NCI-H1436 (cell line): ENCODE measurements at regions not wholly inside any gene's neighbourhood (a gene's known extent, or its start where the extent isn't known, plus 50 kb on each side); places are given as distances from the start of the nearest gene placed in this dataset.
"Not testable (repeated sequence)": the region's sequence is repeated elsewhere in the genome, so short reads cannot be mapped to it uniquely, and the experiment has no call there.

ENCODE experiments used
- DNase-seq: peaks from one replicate; lab custom pipeline; 2025; lab: John Stamatoyannopoulos, UW

DNA sequence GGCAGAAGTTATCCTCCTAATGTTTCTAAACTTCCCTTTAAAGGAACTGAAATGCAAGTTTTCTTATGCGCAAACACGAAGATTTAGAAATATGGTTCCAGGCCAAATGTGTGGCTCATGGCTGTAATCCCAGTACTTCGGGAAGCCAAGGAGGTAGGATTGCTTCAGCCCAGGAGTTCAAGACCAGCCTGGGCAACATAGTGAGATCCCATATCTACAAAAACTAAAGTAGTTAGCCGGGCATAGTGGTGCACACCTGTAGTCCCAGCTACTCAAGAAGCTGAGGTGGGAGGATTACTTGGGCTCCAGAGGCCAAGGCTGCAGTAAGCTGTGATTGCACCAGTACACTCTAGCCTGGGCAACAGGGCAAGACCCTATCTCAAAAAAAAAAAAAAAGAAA is 95.8 kb upstream of the SCAF8 start:
- no peak for DNase-seq

DNA sequence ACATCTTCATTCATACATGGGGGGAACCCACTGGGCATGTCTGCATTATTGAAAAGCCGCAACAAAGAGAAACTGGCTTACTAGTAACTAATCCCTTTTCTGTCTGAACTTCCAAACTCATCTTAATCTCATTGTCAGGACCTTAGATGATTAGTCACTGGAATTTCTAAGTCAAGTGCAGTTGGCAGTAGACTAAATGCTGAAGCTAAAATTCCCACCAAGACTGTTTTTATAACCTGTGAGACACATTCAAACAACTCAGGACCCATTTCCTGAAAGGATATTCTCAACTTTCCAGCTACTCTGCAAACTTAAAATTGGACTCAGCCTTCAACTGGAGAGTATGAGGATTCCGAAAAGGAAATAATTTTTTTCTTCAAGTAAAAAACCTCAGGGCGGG is 94.8 kb upstream of the SCAF8 start:
- DNase-seq: no peak

DNA sequence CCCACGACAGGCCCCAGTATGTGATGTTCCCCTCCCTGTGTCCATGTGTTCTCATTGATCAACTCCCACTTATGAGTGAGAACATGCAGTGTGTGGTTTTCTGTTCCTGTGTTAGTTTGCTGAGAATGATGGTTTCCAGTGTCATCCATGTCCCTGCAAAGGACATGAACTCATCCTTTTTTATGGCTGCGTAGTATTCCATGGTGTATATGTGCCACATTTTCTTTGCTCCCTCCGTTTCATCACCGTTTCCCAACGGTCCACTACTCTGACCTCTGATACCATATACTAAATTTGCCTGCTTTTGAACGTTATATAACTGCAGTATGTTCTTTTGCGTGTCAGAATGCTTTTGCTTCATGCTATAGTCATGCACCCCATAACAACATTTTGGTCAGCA is 94.0 kb upstream of the SCAF8 start:
- not testable (repeated sequence) for DNase-seq

DNA sequence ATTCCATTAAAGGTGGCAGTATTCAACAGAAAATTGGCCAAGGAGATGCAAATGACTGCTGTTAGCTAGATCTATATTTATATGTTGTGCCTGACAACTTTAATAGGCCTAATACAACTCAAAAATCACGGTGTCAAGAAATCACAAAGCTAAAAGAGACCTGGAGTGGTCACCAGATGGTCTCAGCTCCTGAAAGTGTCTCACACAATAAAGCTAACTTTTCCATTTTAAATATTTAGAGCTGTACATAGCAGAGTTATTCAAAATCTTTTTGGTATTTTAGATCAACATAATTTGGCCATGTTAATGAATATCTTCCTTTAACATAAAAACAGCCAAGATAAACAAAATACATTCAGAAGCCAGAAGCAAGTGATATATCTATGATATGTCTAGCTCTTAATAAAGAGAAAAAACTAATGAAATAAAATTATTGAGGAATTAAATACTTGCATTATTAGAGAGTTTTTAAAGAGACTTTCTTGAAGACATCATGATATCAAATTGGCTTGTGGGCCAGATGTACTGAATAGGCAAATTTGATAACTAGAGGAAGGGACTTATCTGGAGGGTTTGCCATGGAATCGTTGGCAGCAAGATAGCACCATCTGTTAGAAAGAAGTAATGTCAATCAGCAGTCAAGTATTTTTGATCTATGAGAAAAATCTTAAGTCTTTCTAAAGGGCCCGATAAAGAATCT is 84.9 kb upstream of the SCAF8 start:
- no peak for DNase-seq

DNA sequence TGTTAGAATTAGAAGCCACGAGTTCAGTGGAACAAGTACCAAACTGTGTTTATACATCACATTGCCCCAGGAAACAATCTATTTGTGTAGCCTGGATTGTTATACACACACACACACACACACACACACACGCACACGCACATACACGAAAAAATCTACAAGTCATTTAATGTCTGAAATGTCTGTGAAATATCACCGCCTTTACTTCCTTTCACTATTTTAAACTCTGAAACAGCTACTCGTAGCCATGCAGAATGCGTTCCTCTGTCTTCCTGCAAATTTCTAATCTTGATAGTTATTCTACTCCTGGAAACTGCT is 84.4 kb upstream of the SCAF8 start:
- DNase-seq: no peak

DNA sequence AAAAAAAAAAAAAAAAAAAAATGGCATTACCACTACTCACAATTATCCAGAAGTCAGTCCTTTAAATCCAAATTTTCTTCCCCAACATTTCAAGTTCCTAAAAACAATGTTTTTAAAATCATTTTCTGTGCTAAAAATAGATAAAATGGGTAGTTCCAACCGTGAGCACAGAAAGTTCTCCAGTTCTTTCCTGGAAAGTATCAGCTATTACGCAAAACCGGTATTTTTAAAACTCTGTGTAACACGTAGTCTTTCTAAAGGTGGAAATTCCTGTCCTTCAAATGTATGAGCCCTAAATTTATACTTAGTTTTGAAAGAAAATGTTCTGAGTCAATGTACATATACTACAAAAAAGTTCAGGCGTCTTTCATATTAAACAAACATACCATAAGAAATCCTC is 83.5 kb upstream of the SCAF8 start:
- no peak for DNase-seq

DNA sequence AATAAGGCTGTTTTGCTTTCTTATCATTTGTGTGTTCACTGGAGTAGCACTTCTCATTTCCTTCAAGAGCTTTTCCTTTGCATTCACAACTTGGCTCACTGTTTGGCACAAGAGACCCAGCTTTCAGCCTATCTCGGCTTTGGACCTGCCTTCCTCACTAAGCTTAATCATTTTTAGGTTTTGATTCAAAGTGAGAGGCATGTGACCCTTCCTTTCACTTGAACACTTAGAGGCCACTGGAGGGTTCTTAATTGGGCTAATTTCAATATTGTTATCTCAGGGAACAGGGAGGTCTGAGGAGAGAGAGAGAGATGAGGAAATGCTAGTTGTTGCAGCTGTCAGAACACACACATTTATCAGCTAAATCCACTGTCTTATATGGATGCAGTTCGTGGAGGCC is 82.9 kb upstream of the SCAF8 start:
- no peak for DNase-seq

DNA sequence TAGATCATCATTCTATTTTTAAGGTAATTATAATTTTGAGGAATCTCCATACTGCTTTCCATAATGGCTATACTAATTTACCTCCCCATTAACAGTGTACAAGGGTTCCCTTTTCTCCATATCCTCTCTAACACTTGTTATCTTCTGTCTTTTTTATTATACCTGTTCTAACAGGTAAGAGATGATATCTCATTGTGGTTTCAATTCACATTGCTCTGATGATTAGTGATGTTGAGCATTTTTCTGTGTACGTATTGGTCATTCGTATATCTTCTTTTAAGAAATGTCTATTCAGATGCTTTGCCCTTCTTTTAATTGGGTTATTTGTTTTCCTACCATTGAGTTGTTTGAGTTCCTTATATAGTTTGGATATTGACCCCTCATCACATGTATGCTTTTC is 81.6 kb upstream of the SCAF8 start:
- no peak for DNase-seq

DNA sequence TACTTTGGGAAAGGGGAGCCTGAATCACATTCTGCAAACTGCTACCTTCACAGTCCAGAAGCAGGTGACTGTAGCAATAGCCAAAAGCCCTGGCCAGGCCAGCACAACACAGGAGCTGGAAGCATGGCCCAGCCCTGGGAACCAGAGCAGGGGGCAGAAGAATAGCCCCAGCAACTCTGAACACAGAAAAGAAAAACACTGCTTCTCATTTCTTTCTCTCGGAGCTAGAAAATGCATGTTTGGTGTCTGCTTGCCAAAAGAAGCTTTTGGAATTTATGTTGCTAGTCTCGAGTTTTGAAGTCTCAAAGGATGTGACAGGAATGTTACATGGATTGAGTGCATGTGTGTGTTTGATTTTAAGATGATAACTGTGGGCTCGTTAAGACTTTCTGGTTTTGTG is 79.8 kb upstream of the SCAF8 start:
- DNase-seq: no peak

DNA sequence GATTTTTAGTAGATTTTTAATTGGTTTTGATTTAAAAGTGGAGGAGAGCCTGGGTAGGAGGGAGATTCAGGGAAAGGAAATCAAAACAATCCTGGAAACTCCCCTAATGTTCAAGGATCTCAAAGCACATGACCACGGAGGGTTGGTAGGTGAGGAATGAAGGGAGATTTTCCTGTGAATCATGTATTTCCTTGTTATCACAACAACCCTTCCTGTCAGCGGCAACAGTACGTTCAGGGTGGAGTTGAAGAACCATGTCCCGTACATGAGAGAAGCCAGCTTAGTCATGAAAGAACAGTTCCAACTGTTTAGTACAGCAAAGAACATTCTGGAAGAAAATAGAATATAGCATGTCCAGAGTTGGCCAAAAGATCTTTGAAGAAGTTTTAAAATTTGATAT is 79.4 kb upstream of the SCAF8 start:
- no peak for DNase-seq

DNA sequence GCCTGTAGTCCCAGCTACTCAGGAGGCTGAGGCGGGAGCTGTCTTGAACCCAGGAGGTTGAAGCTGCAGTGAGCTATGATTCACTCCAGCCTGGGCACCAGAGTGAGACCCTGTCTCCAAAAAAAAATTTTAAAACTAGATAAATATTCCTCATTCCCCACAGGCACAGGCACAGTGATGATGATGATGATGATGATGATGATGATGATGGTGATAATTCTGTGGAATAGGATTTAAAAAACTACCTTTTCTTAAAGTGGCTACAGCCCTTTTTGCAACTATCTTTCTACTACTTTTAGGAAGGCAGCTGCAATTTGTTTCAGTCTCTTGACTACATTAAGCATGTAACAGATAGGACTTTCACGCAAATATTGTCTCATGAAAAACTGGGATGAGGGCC is 76.6 kb upstream of the SCAF8 start:
- no peak for DNase-seq

DNA sequence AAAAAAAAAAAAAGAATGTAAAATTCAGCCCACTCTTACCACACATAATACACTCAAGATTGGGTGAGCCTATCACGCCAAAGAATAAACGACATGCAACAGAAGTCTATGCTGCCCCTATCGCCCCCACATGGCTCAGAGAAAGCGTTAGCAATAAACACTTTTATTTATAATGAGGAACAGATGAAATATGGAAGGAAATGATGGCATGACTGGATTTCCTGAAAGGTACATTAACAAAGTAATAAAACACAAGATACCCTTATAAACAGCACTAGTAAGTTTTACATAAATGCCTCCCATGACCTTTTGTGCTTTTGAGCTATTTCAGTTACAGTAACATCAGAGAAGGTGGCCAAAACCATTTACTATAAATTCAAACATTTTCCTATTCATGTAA is 71.4 kb upstream of the SCAF8 start:
- no peak for DNase-seq

DNA sequence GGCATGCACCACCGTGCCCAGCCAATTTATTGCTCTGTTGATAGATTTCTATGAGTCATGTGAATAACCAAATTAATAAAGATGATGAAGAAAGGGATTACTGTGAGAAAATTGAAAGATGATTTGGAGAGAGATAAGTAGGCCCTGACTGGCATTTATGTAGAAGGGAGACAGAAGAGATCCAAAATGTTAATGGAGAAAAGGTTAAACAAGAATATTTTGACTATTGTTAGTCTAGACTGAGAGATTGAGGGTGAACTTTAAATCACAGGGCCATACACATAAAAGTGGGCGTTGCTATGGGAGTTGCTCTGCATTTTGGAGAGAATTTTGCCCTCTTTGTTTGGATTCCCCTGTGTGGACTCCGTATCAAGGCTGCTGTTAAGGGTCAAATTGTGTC is 68.9 kb upstream of the SCAF8 start:
- DNase-seq: no peak

DNA sequence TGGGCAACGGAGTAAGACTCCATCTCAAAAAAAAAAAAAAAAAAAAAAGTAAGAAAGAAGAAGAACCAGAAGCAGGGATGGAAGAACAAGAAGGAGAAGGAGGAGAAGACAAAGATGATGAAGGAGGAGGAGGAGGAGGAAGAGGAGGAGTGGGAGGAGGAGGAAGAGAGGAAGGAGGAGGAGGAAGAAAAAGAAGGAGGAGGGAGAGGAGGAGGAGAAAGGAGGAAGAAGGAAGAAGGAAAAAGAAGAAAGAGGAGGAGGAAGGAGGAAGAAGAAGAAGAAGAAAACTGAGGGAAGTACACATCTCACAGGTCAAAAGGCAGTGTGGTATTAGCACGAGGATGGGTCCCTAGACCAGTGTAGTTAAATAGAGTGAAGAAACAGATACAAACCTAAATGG is 65.1 kb upstream of the SCAF8 start:
- DNase-seq: no peak

DNA sequence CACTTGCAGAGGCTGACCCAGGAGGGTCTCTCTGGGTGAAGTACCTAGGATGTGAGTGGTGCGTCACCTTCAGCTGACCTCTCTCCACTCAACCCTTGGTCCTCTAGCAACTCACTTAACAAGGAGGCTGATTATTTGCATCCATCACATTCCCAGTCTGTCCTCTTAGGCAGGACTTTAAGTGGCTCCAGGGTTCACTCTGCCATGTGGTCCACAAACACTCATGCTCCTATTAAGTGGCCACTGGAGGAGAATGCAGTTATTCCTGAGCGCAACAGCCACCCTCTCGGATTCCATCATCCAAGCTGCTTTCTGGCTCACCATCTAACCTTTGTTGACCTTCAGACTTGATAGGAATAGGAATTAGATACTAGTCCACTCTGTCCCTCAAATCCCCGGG is 61.1 kb upstream of the SCAF8 start:
- DNase-seq: no peak

DNA sequence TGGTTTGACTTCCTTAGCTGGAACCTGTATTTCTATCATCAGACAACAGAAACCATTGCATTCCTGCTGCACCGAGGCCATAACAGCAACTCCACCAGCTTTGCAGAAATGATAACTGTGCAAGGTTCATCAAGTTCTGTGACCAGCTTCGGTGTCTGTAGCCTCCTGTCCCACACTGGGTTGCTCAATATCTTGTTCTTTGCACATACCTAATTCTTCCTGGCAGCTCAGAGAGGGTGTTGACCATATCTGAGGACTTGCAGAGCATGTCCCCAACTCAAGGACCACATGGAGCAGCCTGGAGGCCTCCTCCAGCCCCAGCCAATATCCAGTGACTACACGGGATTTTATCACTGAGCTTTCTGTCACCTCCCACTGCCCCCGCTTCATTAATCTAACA is 59.3 kb upstream of the SCAF8 start:
- DNase-seq: no peak

DNA sequence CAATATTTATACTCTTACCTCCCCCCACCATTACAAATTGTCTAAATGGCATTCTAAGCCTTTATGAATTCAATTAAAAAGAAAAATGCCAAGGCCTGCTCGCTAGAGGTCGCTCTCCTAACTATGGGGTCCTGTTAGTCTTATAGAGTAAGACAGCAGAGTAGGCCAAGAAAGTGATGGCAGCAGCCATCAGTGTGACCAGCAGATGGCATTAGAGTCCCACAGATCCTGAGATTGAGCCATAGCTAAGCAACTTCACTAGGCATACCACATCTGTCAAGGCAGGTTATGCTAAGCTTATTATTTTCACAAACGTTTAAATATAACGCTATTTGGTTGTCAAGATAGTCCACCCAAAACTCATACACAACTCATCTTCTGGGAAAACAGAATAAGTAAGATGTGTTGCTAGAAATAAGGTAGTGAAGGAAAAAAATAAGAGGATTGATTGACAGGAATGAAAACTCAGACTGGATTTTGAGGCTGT is 57.6 kb upstream of the SCAF8 start:
- peak; percentile 92 for DNase-seq

DNA sequence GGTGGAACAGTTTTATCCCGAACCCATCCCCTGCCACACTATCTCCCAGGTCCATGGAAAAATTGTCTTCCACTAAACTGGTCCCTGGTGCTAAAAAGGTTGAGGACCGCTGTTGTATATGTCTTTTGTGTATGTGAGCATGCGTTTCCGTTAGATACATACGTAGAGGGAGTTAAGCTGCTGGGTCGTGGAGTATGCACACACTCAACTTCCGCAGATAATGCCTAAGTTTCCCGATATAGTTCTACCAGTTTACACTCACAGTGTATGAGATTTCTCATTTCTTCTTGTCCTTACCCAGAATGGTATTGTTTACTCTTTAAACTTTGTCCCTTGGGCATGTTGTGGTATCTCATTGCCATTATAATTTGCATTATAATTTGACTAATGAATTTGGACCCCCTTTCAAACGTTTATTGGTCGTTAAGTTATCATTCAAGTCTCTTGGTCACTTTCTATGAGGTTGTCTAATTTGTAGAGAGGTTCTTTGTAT is 50.5 kb upstream of the SCAF8 start:
- no peak for DNase-seq
